Astrocyte of the spinal cord (primary cell): ENCODE measurements at regions not wholly inside any gene's neighbourhood (a gene's known extent, or its start where the extent isn't known, plus 50 kb on each side); places are given as distances from the start of the nearest gene placed in this dataset.

Experiments used
- DNase-seq: peaks from one replicate; pipeline ENCODE4 v3.0.0; 2011; ENCODE audit warnings: low read depth, low spot score
- H3K4me3 ChIP-seq: 2 replicates; pipeline ENCODE4 v1.5.1; 2011; ENCODE audit warnings: low read depth, mild to moderate bottlenecking, low read length, moderate library complexity
- in situ Hi-C: cut with HindIII; loops from 2 replicates; pipeline ENCODE4 v1.10.0; 2017; ENCODE audit warnings: low sequenced_read_pairs
- TF ChIP-seq, protein P1 (sequence below): IDR thresholded peaks from 2 replicates; pipeline ENCODE4 v1.5.1; 2012; ENCODE audit warnings: low read depth, mild to moderate bottlenecking, low read length, inconsistent platforms

DNA sequence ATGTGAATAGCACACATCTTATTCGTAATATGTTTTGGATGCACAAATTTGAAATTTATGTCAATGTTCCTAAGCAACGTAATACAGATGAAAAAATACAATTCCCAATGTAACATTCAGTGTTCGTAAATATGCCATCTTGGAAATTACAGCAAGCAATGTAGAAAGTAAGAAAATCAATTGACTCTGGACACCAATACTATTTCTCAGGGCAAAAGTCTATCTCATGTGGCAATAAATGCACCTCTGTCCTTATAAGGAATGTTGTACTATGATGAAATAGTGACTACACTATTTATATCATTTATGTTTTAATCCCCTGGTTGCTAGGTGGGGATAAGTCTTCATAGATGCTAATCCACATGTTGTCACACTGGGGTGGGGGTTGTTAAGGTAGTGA, 251.2 kb downstream of the GXYLT1 start:
- no peak for DNase-seq

DNA sequence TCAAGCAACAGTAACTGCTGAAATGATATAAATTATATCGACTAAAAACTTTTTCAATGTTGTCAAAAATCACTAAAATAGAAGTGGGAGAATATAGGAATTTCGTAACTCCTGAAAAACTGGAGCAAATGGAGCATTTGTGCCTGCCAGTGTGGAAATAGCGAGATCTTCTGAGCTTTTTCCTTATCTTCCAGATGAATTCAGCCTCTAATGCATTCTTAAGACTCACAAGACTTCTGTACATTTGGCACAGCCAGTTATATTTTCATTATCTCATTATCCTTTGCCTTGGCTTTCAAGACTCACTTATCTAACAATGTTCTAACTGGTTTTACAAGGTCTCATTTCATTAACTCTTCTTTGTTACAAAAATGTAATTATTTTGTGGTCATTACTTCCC, 252.4 kb downstream of the GXYLT1 start:
- TF ChIP-seq, protein P1, sequence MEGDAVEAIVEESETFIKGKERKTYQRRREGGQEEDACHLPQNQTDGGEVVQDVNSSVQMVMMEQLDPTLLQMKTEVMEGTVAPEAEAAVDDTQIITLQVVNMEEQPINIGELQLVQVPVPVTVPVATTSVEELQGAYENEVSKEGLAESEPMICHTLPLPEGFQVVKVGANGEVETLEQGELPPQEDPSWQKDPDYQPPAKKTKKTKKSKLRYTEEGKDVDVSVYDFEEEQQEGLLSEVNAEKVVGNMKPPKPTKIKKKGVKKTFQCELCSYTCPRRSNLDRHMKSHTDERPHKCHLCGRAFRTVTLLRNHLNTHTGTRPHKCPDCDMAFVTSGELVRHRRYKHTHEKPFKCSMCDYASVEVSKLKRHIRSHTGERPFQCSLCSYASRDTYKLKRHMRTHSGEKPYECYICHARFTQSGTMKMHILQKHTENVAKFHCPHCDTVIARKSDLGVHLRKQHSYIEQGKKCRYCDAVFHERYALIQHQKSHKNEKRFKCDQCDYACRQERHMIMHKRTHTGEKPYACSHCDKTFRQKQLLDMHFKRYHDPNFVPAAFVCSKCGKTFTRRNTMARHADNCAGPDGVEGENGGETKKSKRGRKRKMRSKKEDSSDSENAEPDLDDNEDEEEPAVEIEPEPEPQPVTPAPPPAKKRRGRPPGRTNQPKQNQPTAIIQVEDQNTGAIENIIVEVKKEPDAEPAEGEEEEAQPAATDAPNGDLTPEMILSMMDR = no peak
- DNase-seq = no peak
- in situ Hi-C loops = no loop called here
- no peak overlapping the region for H3K4me3 ChIP-seq

More for the DNA sequence above, 251.2 kb downstream of the GXYLT1 start:
- H3K4me3 ChIP-seq = no peak overlapping the region
- in situ Hi-C loops = no loop called here
- TF ChIP-seq, protein P1 = no peak

DNA sequence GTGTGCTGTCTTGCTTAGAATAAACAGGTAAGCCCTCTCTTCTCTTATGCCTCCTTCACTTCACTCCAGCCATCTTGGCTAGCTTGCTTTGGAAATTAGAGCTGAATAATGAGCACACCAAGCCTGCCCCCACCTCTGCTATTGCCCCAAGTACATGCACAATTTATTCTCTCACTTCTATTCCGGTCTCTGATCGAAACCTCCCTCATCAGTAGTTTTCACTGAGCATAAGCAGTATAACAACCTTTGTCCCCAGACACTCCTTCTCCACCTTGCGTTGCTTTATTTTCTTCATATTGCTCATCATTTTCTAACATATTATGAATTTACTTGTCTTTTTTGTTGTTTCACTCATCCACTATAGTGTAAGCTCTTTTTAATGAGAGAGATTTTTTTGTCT, 253.4 kb downstream of the GXYLT1 start:
- no peak for DNase-seq
- TF ChIP-seq, protein P1 = no peak
- in situ Hi-C loops = no loop called here
- H3K4me3 ChIP-seq = no peak overlapping the region

DNA sequence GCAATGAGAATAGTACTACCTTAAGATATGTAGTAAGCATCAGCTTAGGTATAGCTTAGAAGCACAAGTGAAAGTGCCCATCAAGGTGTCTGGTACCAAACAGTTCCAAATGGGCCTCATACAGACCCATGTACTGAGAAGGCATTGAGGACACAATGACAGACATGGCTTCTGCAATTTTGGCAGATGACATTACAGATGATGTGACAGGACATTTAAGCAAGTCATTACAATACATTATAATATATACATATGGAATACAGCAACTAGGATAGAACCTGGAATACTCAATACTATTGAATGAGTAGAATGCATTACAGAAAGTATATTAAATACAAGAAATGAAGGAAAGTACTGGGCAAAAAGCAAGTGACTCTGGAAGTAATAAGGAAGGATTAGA, 256.4 kb downstream of the GXYLT1 start:
- H3K4me3 ChIP-seq = no peak overlapping the region
- DNase-seq = no peak
- in situ Hi-C loops = no loop called here
- TF ChIP-seq, protein P1 = no peak

DNA sequence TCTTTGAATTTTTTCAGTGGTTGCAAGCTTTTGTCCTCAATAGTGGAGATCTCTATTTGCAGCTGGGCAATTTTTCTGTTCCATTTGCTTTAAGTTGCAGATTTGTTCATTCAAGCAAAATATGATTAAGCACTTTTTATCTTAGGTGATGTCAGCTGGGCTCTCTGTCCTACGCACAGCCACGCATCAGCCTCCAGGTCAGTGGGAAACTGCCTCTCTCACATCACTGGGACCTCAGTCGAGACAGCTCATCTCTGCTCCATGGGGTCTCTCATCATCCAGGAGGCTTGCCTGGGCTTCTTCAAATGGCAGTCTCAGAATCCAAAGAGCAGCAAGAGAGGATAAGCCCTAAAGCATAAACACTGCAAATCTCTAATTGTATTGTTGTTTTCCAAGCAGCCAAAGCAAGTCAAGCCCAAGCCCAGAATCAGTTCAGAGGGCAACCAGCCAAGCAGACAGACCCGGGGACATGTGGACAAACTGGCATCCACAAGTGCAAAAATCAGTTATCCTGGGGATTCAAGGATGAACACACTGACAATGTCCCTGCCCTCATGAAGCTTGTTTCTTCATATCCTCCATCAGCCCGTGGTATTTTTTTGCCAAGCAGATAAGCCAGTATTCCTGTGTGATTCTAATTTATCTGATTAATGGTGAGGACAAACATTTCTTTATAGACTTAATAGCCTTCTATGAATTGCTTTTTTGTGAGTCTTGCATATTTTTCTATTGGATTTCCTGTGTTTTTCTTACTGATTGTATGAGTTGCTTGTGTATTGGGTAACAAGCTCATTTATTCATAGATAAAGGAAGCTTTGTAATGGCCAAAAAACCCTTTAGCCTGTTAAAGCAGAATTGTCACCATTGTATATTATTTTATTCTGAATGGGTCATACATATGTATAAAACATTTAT, 262.5 kb downstream of the GXYLT1 start:
- no peak for DNase-seq
- TF ChIP-seq, protein P1 = no peak
- no peak overlapping the region for H3K4me3 ChIP-seq
- in situ Hi-C loops = no loop called here

DNA sequence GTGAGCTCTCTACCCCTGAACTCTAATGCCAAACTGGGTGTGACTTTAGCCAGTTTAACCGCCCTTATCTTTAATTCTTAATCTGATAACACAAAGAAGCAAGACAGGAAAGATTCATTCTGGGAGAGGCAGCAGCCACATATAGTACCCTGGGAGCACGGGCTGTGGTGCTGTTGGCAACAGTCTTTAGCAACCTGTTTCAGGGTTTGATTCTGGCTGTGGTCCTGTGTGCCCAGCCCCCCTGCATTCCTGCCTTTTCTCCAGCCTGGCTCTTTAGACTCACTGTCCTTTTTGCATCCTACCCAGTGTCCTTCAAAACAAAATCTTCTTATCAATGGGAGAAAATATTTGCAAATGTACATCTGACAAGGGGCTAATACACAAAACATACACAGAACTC, 275.2 kb downstream of the GXYLT1 start:
- in situ Hi-C loops = no loop called here
- H3K4me3 ChIP-seq = no peak overlapping the region
- DNase-seq = no peak
- TF ChIP-seq, protein P1 = no peak
